Duodenal mucosa (tissue), 2 donors: ENCODE measurements at regions not wholly inside any gene's neighbourhood (a gene's known extent, or its start where the extent isn't known, plus 50 kb on each side); places are given as distances from the start of the nearest gene placed in this dataset.

ENCODE experiments used
- H3K27ac ChIP-seq: one replicate; pipeline ENCODE4 v1.7.0; 2013; ENCODE audit warnings: low read depth, low read length
- H3K27me3 ChIP-seq, 2 donors: one replicate each; pipeline ENCODE4 v1.7.0; 2013; ENCODE audit warnings: low read length in 2 of 2, control low read depth in 1 of 2; ENCODE audit not compliant: insufficient read depth in 2 of 2, control insufficient read depth in 1 of 2
- H3K36me3 ChIP-seq, 2 donors: one replicate each; pipeline ENCODE4 v1.7.0; 2013; ENCODE audit warnings: low read length in 2 of 2, control low read depth in 1 of 2; ENCODE audit not compliant: insufficient read depth in 2 of 2, control insufficient read depth in 1 of 2
- H3K4me1 ChIP-seq, 2 donors: one replicate each; pipeline ENCODE4 v1.7.0; 2013; ENCODE audit warnings: low read length in 2 of 2, control low read depth in 1 of 2; ENCODE audit not compliant: insufficient read depth in 2 of 2, control insufficient read depth in 1 of 2
- H3K4me3 ChIP-seq, 2 donors: one replicate each; pipeline ENCODE4 v1.7.0; 2013; ENCODE audit warnings: low read length in 2 of 2, low read depth in 1 of 2
- H3K9ac ChIP-seq, 2 donors: one replicate each; pipeline ENCODE4 v1.7.0; 2013; ENCODE audit warnings: low read length in 2 of 2, low read depth in 1 of 2
- H3K9me3 ChIP-seq, 2 donors: one replicate each; pipeline ENCODE4 v1.7.0; 2013; ENCODE audit warnings: low read length in 2 of 2, control low read depth in 1 of 2; ENCODE audit not compliant: control insufficient read depth in 1 of 2

DNA sequence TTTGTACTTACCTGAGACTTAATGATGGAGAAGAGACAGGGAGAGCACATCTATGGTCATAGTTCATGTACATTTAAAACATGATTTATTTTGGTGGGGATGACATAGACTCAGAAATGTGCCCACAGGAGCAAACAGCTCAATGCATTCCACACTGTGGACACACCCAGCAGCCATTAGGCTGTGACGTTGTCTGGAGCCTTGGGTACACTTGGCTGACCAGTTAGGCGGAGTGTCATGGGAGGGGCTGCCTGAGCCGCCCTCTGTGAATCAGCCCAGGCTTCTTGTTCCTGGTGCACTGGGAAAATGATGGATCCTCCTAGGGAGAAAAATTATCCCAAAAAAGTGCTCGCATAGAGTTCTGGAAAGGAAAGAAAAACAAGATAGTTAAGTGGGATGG, 231.0 kb upstream of the GMDS start:
- Histone ChIP-seq H3K9ac (no peak overlapping the region), H3K4me3 (no peak overlapping the region), H3K4me1 (no peaks in the 10 kb centered on the region), H3K9me3 (no peaks in the 10 kb centered on the region), H3K27ac (no peak overlapping the region), H3K27me3 (peaks cover 0 to 7% of the 10 kb centered on the region in 2 donors), H3K36me3 (no peaks in the 10 kb centered on the region)

DNA sequence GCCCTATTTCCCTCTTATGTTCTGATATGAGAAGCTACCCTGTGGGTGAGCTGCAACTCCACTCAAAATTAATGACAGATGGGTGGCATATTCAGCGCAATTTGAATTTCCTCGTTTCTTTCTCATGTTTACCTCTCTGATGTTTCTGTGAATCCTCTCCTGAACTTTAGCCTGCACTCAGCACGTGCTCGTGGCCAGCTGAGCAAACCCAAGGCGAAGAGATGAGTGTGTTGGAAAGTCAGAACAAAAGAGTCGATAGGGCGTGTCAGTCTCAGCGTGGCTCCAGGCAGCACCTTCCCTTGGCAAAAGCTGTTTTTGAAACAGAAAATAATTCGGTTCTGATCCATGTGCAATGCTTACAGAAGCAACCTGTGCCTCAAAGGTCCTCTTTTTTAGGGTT, 226.1 kb upstream of the GMDS start:
- no peak overlapping the region for H3K9ac ChIP-seq
- no peak overlapping the region for H3K27ac ChIP-seq
- H3K4me1 ChIP-seq: no peaks in the 10 kb centered on the region
- H3K36me3 ChIP-seq: no peaks in the 10 kb centered on the region
- H3K27me3 ChIP-seq: peaks cover 8 to 10% of the 10 kb centered on the region in 2 donors
- H3K4me3 ChIP-seq: no peak overlapping the region
- no peaks in the 10 kb centered on the region for H3K9me3 ChIP-seq

DNA sequence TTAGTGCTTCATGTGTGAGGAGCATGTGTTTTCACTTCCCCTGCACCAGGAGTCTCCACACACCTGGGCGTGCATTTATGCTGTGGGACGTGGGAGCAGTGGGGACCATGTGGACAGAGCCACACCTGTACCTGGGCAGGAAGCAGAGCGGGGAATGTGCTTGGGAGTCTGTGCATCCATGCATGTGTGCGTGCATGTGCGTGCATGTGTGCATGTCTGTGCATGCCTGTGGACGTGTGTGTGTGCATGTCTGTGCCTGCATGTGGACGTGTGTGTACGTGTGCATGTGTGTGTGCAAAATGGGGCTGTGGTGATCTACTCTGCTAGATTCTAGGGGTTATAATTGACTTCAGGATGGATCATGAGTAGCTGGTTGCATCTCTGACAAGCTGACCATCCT, 224.0 kb upstream of the GMDS start:
- H3K36me3 ChIP-seq: no peaks in the 10 kb centered on the region
- H3K27ac ChIP-seq: no peak overlapping the region
- H3K4me3 ChIP-seq: no peak overlapping the region
- H3K27me3 ChIP-seq: peaks cover 11 to 13% of the 10 kb centered on the region in 2 donors
- H3K9me3 ChIP-seq: no peaks in the 10 kb centered on the region
- no peaks in the 10 kb centered on the region for H3K4me1 ChIP-seq
- no peak overlapping the region for H3K9ac ChIP-seq

DNA sequence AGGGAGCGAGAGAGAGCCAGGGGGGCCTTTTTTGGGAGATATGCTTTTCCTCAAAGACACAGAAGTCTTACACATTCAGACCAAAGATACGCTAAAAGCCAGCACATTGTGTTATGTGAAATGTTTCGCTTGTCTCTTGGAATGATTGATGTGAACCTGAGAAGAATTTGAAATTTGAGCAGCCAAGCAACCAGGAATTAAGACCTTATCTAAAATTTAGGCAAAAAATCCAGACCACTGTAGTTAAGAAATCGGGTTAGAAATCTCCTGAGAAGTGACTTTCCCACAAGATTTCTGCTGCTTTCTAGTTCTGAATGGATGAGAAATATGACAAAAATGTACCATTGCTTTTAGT, 223.2 kb upstream of the GMDS start:
- Histone ChIP-seq H3K27ac (no peak overlapping the region), H3K4me1 (no peaks in the 10 kb centered on the region), H3K36me3 (no peaks in the 10 kb centered on the region)

DNA sequence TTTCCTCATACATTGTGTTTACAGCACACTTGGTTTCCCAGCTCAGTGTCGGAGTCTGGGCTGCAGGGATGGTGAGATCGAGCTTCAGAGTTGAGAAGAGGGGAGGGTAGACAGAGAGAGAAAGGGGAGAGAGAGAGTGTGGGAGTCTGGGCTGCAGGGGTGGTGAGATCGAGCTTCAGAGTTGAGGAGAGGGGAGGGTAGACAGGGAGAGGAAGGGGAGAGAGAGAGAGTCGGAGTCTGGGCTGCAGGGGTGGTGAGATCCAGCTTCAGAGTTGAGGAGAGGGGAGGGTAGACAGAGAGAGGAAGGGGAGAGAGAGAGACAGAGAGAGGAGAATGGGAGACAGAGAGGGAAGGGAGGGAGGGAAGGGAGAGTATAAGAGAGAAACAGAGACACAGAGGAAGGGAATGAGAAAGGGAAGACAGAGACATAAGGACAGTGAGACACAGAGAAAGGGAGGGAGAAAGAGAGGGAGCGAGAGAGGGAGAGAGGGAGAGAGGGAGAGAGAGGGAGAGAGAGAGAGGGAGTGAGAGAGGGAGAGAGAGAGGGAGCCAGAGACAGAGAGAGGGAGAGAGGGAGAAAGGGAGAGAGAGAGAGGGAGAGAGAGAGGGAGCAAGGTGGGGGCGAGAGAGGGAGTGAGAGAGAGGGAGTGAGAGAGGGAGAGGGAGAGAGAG, 222.7 kb upstream of the GMDS start:
- Histone ChIP-seq H3K9ac (no peak overlapping the region), H3K4me3 (no peak overlapping the region), H3K36me3 (no peaks in the 10 kb centered on the region)

More for the DNA sequence above, 223.2 kb upstream of the GMDS start:
- H3K9ac ChIP-seq: no peak overlapping the region
- H3K9me3 ChIP-seq: no peaks in the 10 kb centered on the region
- peaks cover 11 to 13% of the 10 kb centered on the region in 2 donors for H3K27me3 ChIP-seq
- no peak overlapping the region for H3K4me3 ChIP-seq

DNA sequence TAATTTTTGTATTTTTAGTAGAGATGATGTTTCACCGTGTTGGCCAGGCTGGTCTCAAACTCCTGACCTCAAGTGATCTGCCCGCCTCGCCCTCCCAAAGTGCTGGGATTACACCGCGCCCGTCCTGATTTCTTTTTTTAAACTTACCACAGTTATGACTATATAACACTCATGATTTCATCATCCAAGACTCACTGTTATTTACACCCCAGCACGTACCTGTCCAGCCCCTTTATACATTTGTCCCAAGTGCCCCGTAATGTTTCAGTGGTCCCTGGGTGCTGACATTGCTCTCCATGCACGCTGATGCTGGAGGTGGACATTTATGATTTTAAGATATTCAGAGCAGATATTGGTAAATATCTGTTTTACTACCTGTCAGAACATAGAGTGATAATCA, 219.9 kb upstream of the GMDS start:
- H3K4me1 ChIP-seq: no peaks in the 10 kb centered on the region
- no peaks in the 10 kb centered on the region for H3K36me3 ChIP-seq
- no peak overlapping the region for H3K9ac ChIP-seq
- H3K27me3 ChIP-seq: peaks cover 11 to 13% of the 10 kb centered on the region in 2 donors
- no peak overlapping the region for H3K4me3 ChIP-seq
- H3K9me3 ChIP-seq: no peaks in the 10 kb centered on the region
- no peak overlapping the region for H3K27ac ChIP-seq

More for the DNA sequence above, 222.7 kb upstream of the GMDS start:
- Histone ChIP-seq H3K4me1 (no peaks in the 10 kb centered on the region), H3K27me3 (peaks cover 11 to 13% of the 10 kb centered on the region in 2 donors), H3K9me3 (no peaks in the 10 kb centered on the region), H3K27ac (no peak overlapping the region)

DNA sequence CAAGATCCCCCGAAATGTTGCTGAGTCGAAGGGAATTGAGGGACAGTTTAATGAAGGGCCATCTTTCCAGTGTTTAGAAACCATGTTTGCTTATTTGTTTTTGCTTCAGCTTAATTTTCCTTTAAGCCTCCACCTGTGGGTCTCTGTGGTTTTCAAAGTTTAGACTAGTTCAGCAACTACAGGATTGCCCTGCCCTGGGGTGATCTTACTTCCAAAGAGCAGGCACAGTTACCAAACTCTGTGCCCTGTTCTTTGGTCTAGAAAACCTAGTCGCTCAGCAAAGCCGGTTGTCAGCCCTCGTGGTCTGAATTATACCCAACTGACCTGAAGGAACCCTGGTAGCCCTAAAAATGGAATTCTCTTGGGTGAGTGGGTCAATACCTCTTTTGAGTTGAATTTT, 219.2 kb upstream of the GMDS start:
- Histone ChIP-seq H3K4me1 (no peaks in the 10 kb centered on the region), H3K27me3 (peaks cover 11 to 13% of the 10 kb centered on the region in 2 donors), H3K9me3 (no peaks in the 10 kb centered on the region), H3K9ac (no peak overlapping the region), H3K36me3 (no peaks in the 10 kb centered on the region), H3K4me3 (no peak overlapping the region), H3K27ac (no peak overlapping the region)

DNA sequence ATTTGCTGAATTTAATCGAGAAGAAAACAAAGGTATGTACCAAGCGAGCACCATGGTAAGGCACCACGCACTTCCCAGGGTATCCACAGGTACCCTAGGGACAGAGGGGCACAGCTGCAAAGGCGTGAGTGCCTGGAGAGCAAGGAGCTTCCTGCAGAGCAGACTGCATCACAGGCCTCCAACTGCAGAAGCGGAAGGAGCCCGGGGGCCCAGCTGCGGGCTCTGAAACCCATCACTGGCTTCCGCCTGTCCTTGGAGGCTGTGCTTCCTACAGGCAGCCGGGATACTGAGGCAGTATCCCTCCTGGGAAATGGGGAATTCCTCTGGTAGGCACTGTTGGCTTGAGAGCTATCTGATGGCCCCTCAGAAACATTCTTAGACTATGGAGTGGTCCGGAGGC, 217.4 kb upstream of the GMDS start:
- Histone ChIP-seq H3K4me3 (no peak overlapping the region), H3K27me3 (peaks cover 8 to 11% of the 10 kb centered on the region in 2 donors), H3K27ac (no peak overlapping the region), H3K4me1 (no peaks in the 10 kb centered on the region), H3K36me3 (no peaks in the 10 kb centered on the region), H3K9ac (no peak overlapping the region), H3K9me3 (no peaks in the 10 kb centered on the region)

DNA sequence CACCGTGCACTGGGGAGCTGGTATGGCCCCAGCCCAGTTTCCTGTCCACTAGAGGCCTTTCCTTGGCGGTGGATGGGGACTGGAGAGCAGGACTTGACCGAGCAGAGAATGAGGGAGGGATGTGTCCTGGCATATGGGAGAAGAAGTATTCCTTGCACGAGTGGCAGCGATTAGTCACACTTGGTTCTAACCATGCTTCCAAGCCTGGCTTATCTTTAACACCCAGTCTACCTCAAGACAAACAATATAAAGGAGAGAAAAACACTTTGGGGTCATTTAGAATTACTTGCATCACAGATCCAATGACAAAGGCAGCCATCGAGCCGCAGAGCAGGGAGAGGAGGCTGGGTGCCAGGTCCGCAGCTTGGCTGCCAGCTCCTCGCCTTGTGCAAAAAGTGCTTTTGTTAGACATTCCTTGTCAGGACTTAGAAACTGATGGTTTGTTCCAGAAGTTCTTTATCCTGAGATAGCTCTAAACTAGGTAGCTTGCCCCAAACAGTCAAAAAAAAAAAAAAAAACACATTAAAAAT, 214.9 kb upstream of the GMDS start:
- H3K9me3 ChIP-seq: no peaks in the 10 kb centered on the region
- no peak overlapping the region for H3K9ac ChIP-seq
- no peaks in the 10 kb centered on the region for H3K4me1 ChIP-seq
- no peaks in the 10 kb centered on the region for H3K36me3 ChIP-seq
- peaks cover 0 to 3% of the 10 kb centered on the region in 2 donors for H3K27me3 ChIP-seq
- H3K27ac ChIP-seq: no peak overlapping the region
- H3K4me3 ChIP-seq: no peak overlapping the region

DNA sequence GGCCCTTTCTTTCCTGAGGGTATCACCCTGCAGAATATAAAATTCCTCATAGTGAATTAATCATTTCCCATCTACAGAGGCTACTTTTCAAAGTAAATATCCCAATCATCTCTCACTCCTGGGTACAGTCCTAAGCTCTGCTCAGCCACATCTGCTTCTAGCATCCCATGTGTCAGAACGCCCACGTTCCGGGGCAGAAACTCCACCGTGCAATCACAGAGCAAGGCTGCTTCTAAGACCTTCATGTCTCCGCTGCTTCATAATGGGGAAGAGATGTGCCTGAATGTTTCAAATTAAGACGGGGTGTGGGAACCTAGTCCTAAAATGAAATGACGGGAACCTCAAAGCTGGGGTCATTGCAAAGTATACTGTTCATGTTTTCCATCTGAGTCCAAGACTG, 208.8 kb upstream of the GMDS start:
- Histone ChIP-seq H3K4me3 (no peak overlapping the region), H3K36me3 (no peaks in the 10 kb centered on the region), H3K27me3 (peaks cover 0 to 3% of the 10 kb centered on the region in 2 donors)

More for the DNA sequence above, 208.8 kb upstream of the GMDS start:
- no peaks in the 10 kb centered on the region for H3K9me3 ChIP-seq
- no peak overlapping the region for H3K9ac ChIP-seq
- no peak overlapping the region for H3K27ac ChIP-seq
- peaks cover 0 to under 1% of the 10 kb centered on the region in 2 donors for H3K4me1 ChIP-seq
